ENCODE measurements at regions not wholly inside any gene's neighbourhood (a gene's known extent, or its start where the extent isn't known, plus 50 kb on each side); places are given as distances from the start of the nearest gene placed in this dataset.

DNA sequence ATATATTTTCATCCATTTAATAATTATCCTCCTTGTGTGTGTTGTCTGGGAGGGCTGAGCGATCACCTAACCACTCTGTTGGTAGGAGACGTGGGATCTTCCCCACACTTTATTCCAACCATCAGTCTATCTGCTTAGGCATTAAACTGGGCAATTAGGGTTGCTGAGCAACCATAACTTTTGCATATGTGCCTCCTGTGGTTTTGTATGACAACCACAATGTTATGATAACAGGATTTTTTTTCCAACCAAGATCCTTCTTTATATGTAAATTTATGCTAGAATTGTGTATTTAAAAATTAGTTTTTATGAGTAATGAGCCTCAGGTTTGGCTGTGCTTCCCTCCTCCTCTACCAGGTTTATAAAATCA is 495.0 kb upstream of the MGMT start:
- Histone ChIP-seq H3K9ac (ENCODE audit: low read depth, low read length) (no peak overlapping the region), H3K36me3 (ENCODE audit: insufficient read depth, low read length) (no peaks in the 10 kb centered on the region), H3K27me3 (ENCODE audit: control insufficient read depth, insufficient read depth, low read length) (no peaks in the 10 kb centered on the region), H3K4me3 (ENCODE audit: low read length) (no peak overlapping the region), H3K4me1 (ENCODE audit: control insufficient read depth, insufficient read depth, low read length) (no peaks in the 10 kb centered on the region), H3K9me3 (replicated peaks; ENCODE audit: low read length) (peaks cover 7% of the 10 kb centered on the region), H3K4me2 (ENCODE audit: low read length) (no peak overlapping the region)

DNA sequence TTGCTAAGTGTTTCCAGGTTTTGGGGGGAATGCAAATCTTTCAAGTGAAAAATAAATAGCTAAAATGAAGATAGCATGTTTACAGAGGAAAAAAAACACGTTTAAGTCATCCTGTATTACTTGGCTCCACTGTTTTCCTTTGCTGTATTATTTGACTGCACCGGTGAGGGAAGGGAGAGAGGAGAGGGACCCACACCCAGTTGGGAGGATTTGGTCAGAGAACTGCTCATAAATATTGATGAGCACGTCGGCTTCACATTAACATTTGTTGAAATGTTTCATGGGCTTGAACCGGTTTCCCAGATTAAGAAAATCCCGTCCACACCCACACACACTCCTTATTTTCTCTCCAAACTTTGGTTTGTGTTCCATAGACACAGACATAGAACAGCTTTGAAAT is 493.8 kb upstream of the MGMT start:
- H3K4me2 ChIP-seq (ENCODE audit: low read length) = no peak overlapping the region
- H3K4me1 ChIP-seq (ENCODE audit: control insufficient read depth, insufficient read depth, low read length) = no peaks in the 10 kb centered on the region
- peaks cover 4% of the 10 kb centered on the region for H3K9me3 ChIP-seq (replicated peaks; ENCODE audit: low read length)
- no peaks in the 10 kb centered on the region for H3K36me3 ChIP-seq (ENCODE audit: insufficient read depth, low read length)
- no peaks in the 10 kb centered on the region for H3K27me3 ChIP-seq (ENCODE audit: control insufficient read depth, insufficient read depth, low read length)
- no peak overlapping the region for H3K4me3 ChIP-seq (ENCODE audit: low read length)
- no peak overlapping the region for H3K9ac ChIP-seq (ENCODE audit: low read depth, low read length)

DNA sequence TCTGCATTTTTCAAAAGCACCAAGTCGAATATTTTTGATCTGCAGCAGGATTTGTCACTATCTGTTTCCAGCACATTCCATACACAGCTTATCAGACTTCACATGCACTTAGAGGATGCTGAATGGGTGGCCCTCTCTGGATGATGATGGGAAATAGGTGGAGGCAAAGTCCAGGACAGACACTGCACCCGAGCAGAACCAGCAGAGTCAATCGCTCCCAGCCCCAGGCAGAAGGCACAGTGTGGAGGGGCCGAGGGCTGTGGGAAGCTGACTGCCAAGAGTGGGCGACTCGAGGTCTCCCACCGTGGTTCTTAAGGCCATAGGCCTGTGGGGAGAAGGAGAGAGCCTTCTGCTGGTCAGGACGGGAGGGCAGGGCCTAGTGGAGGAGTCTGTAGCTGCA is 490.2 kb upstream of the MGMT start:
- Histone ChIP-seq H3K9me3 (replicated peaks; ENCODE audit: low read length) (peaks cover 9% of the 10 kb centered on the region), H3K27me3 (ENCODE audit: control insufficient read depth, insufficient read depth, low read length) (no peaks in the 10 kb centered on the region), H3K4me1 (ENCODE audit: control insufficient read depth, insufficient read depth, low read length) (no peaks in the 10 kb centered on the region), H3K4me2 (ENCODE audit: low read length) (no peak overlapping the region), H3K4me3 (ENCODE audit: low read length) (no peak overlapping the region), H3K9ac (ENCODE audit: low read depth, low read length) (no peak overlapping the region), H3K36me3 (ENCODE audit: insufficient read depth, low read length) (no peaks in the 10 kb centered on the region)

DNA sequence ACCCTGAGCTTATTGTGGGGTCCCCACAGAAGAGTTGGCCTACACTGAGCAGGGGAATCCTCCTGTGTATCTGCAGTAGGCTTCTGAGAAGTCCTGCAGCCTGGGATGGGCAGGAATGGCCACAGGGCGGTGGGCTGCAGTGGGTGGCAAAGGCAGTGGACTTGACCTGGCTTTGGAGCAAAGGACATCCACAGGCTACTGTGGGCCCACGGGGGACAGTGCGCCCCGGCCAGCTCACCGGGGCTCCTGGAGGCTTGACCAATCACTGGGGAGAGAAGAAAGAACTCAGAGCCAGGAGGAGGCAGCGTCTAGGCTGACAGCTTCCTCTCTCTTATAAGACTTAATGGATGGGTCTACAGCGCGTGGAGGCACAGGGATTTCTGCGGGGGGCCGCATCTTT is 488.8 kb upstream of the MGMT start:
- H3K9ac ChIP-seq (ENCODE audit: low read depth, low read length) = no peak overlapping the region
- H3K4me1 ChIP-seq (ENCODE audit: control insufficient read depth, insufficient read depth, low read length) = no peaks in the 10 kb centered on the region
- no peak overlapping the region for H3K4me2 ChIP-seq (ENCODE audit: low read length)
- H3K9me3 ChIP-seq (replicated peaks; ENCODE audit: low read length) = peaks cover 9% of the 10 kb centered on the region
- no peak overlapping the region for H3K4me3 ChIP-seq (ENCODE audit: low read length)
- H3K27me3 ChIP-seq (ENCODE audit: control insufficient read depth, insufficient read depth, low read length) = no peaks in the 10 kb centered on the region
- no peaks in the 10 kb centered on the region for H3K36me3 ChIP-seq (ENCODE audit: insufficient read depth, low read length)

DNA sequence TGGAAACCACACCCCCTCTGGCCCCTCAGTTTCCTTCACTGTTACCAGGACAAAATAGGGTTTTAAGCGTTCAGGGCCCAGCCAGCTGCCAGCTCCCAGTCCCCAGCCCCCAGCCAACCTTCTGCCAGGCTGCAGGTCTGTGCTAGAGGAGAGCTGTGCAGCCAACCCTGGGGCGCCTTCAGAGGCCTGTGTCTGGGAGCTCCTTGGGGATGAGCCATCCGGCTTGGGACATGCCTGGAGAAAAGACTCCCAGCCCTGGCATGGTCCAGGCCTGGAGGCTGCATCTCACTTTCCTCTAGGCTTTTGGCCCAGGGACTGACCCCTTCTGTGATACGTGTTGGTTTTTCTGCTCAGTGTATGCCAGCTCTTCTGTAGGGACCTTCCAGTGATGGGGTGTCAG is 487.6 kb upstream of the MGMT start:
- H3K9me3 ChIP-seq (replicated peaks; ENCODE audit: low read length) = peaks cover 9% of the 10 kb centered on the region

DNA sequence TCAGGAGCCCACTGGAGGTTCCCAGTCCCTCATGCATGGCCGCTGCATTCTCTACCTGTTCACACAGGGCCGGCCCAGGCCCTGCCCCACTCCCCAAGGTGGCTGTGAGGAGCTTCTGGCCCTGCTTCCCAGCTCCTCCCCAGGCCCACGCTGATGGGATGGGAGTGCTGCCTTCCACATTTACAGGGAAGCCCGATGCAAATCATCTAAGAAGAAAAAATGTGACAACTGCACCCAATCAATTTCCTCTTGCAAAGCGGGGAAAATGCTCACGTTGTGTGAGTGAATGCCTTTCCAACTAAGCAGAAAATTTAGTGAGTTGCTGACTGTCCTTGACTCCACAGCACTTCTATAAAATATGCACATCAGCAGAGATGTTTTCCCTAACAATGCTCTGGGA is 485.8 kb upstream of the MGMT start:
- Histone ChIP-seq H3K4me2 (ENCODE audit: low read length) (no peak overlapping the region), H3K36me3 (ENCODE audit: insufficient read depth, low read length) (no peaks in the 10 kb centered on the region), H3K9ac (ENCODE audit: low read depth, low read length) (no peak overlapping the region), H3K4me1 (ENCODE audit: control insufficient read depth, insufficient read depth, low read length) (no peaks in the 10 kb centered on the region), H3K4me3 (ENCODE audit: low read length) (no peak overlapping the region), H3K27me3 (ENCODE audit: control insufficient read depth, insufficient read depth, low read length) (no peaks in the 10 kb centered on the region), H3K9me3 (replicated peaks; ENCODE audit: low read length) (peaks cover 14% of the 10 kb centered on the region)

More for the DNA sequence above, 487.6 kb upstream of the MGMT start:
- no peaks in the 10 kb centered on the region for H3K36me3 ChIP-seq (ENCODE audit: insufficient read depth, low read length)
- no peaks in the 10 kb centered on the region for H3K27me3 ChIP-seq (ENCODE audit: control insufficient read depth, insufficient read depth, low read length)
- no peak overlapping the region for H3K9ac ChIP-seq (ENCODE audit: low read depth, low read length)
- H3K4me2 ChIP-seq (ENCODE audit: low read length) = no peak overlapping the region
- H3K4me1 ChIP-seq (ENCODE audit: control insufficient read depth, insufficient read depth, low read length) = no peaks in the 10 kb centered on the region
- no peak overlapping the region for H3K4me3 ChIP-seq (ENCODE audit: low read length)

DNA sequence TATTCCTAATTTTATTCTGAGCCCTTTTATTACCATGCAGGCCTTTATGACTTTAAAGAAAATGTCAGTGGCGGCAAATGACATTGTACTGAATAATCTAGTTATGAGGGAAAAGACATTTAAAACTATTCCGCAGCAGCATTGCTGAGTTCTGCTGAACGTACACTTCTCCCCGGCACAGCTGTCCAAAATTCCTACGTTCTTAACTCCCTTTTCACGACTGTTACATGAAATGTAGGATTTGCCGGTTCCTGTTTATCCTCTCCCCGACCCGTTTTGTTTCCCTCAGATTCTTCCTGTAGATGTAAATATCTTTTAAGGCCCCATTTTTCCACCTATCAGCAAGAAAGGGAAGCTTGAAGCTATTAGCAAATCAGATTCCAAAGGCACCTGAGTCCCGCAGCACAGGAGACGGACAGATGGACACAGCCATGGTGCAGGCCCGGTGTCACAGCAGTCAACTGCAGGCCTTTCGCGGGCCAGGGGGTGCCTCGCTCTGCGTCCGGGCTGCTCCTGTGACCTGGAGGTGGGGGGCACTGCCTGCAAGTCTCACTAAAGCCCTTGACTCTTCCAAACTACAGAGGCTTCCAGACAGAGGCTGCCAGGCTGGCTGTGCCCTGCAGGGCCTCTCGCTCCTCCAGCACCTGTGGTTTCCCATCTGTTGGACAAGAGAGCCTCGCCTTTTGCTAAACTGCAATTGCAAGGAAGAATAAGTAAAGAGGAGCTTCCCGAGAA is 485.0 kb upstream of the MGMT start:
- H3K4me1 ChIP-seq (ENCODE audit: control insufficient read depth, insufficient read depth, low read length) = no peaks in the 10 kb centered on the region
- no peaks in the 10 kb centered on the region for H3K27me3 ChIP-seq (ENCODE audit: control insufficient read depth, insufficient read depth, low read length)
- H3K36me3 ChIP-seq (ENCODE audit: insufficient read depth, low read length) = no peaks in the 10 kb centered on the region
- no peak overlapping the region for H3K4me2 ChIP-seq (ENCODE audit: low read length)
- no peak overlapping the region for H3K4me3 ChIP-seq (ENCODE audit: low read length)
- no peak overlapping the region for H3K9ac ChIP-seq (ENCODE audit: low read depth, low read length)
- peaks cover 14% of the 10 kb centered on the region for H3K9me3 ChIP-seq (replicated peaks; ENCODE audit: low read length)

DNA sequence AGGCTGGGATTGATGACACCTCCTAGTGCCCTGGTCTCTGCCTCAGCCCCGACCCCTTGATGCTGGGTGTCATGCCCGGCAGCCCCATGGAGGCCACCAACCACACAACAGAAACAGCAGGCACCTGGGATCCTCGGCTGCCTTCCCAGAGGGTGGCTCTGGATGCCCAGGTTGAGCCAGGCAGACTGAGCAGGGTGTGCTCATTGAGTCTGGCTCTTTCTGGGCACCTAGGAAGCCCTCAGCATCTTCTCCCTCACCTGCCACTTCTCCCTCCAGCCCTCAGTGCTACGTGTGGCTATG is 484.5 kb upstream of the MGMT start:
- no peak overlapping the region for H3K9ac ChIP-seq (ENCODE audit: low read depth, low read length)
- no peaks in the 10 kb centered on the region for H3K4me1 ChIP-seq (ENCODE audit: control insufficient read depth, insufficient read depth, low read length)
- H3K36me3 ChIP-seq (ENCODE audit: insufficient read depth, low read length) = no peaks in the 10 kb centered on the region
- peaks cover 16% of the 10 kb centered on the region for H3K9me3 ChIP-seq (replicated peaks; ENCODE audit: low read length)
- H3K4me2 ChIP-seq (ENCODE audit: low read length) = no peak overlapping the region
- H3K27me3 ChIP-seq (ENCODE audit: control insufficient read depth, insufficient read depth, low read length) = no peaks in the 10 kb centered on the region
- no peak overlapping the region for H3K4me3 ChIP-seq (ENCODE audit: low read length)

DNA sequence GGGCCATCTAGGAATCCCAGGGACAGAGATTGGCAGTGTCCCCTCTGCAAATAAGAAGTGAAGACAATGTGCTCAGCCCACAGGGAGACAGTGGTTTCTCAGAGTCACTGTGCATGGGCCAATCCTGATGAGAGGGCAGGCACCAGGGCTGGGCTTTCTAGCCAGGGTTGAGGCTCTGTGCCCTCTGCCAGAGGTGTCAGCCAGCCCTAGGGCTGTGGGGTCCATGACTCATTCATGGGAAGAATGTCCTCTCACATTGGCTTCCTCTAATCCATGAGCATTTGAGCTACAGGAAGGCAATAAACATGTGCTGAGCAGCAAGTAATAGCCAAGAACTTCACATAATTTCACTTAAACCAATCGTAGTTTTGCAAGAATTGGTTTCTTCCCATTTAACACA is 482.0 kb upstream of the MGMT start:
- Histone ChIP-seq H3K4me2 (ENCODE audit: low read length) (no peak overlapping the region), H3K4me3 (ENCODE audit: low read length) (no peak overlapping the region), H3K9ac (ENCODE audit: low read depth, low read length) (no peak overlapping the region), H3K4me1 (ENCODE audit: control insufficient read depth, insufficient read depth, low read length) (no peaks in the 10 kb centered on the region), H3K36me3 (ENCODE audit: insufficient read depth, low read length) (no peaks in the 10 kb centered on the region), H3K27me3 (ENCODE audit: control insufficient read depth, insufficient read depth, low read length) (no peaks in the 10 kb centered on the region), H3K9me3 (replicated peaks; ENCODE audit: low read length) (peaks cover 14% of the 10 kb centered on the region)

DNA sequence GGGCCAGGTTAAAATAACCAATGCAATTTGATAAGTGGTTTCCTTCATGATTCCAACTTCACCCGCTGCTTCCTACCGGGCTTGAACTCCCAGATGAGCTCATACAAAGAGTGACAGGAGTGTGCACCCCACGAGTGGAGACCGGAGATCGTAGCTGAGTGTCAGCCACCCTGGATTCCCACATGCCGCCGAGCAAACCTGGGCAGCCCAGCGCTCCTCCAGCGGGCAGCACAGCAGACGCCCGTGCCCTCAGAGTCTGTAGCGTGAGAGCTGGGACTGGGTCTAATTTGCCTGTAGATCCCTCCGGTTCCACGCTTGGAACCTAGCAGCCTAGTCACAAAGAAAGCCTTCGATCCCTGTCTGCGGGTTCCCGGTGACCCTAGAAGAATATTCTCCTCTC is 476.1 kb upstream of the MGMT start:
- no peak overlapping the region for H3K9ac ChIP-seq (ENCODE audit: low read depth, low read length)
- H3K9me3 ChIP-seq (replicated peaks; ENCODE audit: low read length) = peaks cover 12% of the 10 kb centered on the region
- H3K27me3 ChIP-seq (ENCODE audit: control insufficient read depth, insufficient read depth, low read length) = no peaks in the 10 kb centered on the region
- H3K4me3 ChIP-seq (ENCODE audit: low read length) = no peak overlapping the region
- H3K36me3 ChIP-seq (ENCODE audit: insufficient read depth, low read length) = no peaks in the 10 kb centered on the region
- H3K4me1 ChIP-seq (ENCODE audit: control insufficient read depth, insufficient read depth, low read length) = no peaks in the 10 kb centered on the region
- H3K4me2 ChIP-seq (ENCODE audit: low read length) = no peak overlapping the region

DNA sequence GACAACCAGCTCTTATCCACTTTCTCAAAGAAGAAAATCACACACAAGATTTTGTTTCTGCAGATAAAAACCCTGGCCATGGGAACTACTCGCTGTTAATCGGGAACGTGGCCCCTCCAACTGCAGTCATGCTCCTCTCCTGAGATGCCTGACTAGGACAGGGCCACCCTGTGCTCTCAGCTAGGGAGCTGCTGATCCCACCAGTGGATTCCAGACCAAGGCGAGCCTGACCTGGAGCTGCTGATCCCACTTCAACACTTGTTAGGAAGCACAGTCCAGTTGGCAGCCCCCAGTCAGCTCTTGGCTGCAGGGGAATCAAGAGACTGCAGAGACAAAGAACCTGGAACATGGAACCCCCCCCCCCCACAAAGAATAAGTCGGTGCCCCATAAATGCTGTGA is 474.3 kb upstream of the MGMT start:
- Histone ChIP-seq H3K36me3 (ENCODE audit: insufficient read depth, low read length) (no peaks in the 10 kb centered on the region), H3K9me3 (replicated peaks; ENCODE audit: low read length) (peaks cover 16% of the 10 kb centered on the region), H3K27me3 (ENCODE audit: control insufficient read depth, insufficient read depth, low read length) (no peaks in the 10 kb centered on the region)

DNA sequence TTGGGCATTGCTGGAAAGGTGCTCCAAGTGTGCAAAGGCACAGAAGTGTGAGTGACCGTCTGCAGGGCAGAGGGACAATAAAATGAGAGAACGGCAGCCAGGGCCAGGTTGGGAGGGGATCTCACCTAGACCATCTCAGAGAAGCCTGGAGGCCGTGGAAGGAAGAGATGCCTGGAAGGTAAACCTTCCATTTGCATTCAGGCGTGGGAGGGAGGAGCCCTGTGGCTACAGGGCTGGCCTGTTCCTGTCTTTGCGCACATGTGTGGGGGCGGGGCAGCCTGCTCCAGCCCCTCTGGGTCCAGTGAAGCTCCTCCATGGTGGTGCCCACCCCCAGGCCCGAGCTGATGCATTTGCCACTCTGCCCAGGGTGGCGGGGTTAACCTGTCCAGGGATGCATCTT is 473.6 kb upstream of the MGMT start:
- H3K9me3 ChIP-seq (replicated peaks; ENCODE audit: low read length) = peaks cover 16% of the 10 kb centered on the region
- H3K27me3 ChIP-seq (ENCODE audit: control insufficient read depth, insufficient read depth, low read length) = no peaks in the 10 kb centered on the region
- H3K9ac ChIP-seq (ENCODE audit: low read depth, low read length) = no peak overlapping the region
- no peaks in the 10 kb centered on the region for H3K4me1 ChIP-seq (ENCODE audit: control insufficient read depth, insufficient read depth, low read length)
- no peak overlapping the region for H3K4me3 ChIP-seq (ENCODE audit: low read length)
- no peak overlapping the region for H3K4me2 ChIP-seq (ENCODE audit: low read length)
- no peaks in the 10 kb centered on the region for H3K36me3 ChIP-seq (ENCODE audit: insufficient read depth, low read length)

More for the DNA sequence above, 474.3 kb upstream of the MGMT start:
- H3K4me2 ChIP-seq (ENCODE audit: low read length) = no peak overlapping the region
- H3K4me3 ChIP-seq (ENCODE audit: low read length) = no peak overlapping the region
- H3K4me1 ChIP-seq (ENCODE audit: control insufficient read depth, insufficient read depth, low read length) = no peaks in the 10 kb centered on the region
- no peak overlapping the region for H3K9ac ChIP-seq (ENCODE audit: low read depth, low read length)
